K562 (cell line): ENCODE measurements at regions not wholly inside any gene's neighbourhood (a gene's known extent, or its start where the extent isn't known, plus 50 kb on each side); places are given as distances from the start of the nearest gene placed in this dataset.

ENCODE experiments used
- ATAC-seq: fragments of 200-7000 bp; cut with Tn5 transposase; 3 replicates; pipeline ENCODE4 v1.9.1; 2020; ENCODE audit warnings: moderate library complexity
- BruUV-seq: library from RNA; stranded (reverse); fragments of 400-500 nt; replicated peaks from 2 replicates; lab custom pipeline; 2021; lab: Mats Ljungman, UMichigan
- CTCF ChIA-PET: fragments of 300-600 bp; formaldehyde crosslinking; extraction: SDS; loops from one replicate; lab custom pipeline; 2021; ENCODE audit warnings: low intra/inter-chr PET ratio; lab: Yijun Ruan, JAX
- POLR2A ChIA-PET: fragments of 300-600, 350-650 bp; sonication (Branson Sonifier 250); formaldehyde crosslinking; extraction: SDS; loops from one replicate; lab custom pipeline; 2021; ENCODE audit warnings: antibody characterized with exemption, inconsistent platforms; lab: Yijun Ruan, JAX
- DNase-seq, 4 experiments: peaks; one replicate each; pipeline versions ENCODE4 v3.0.0 to v3.0.0-alpha.2; 2011 to 2018; ENCODE audit warnings: low spot score in 3 of 4, mixed read lengths in 3 of 4; ENCODE audit errors: extremely low read depth in 1 of 4
- FAIRE-seq: peaks from 2 replicates; lab custom pipeline; 2011; peaks lifted over from hg19 to GRCh38; lab: Jason Lieb, UNC
- H2AFZ ChIP-seq: 2 replicates; pipeline ENCODE4 v1.6.0; 2011; ENCODE audit warnings: low read depth, low read length, control low read depth, inconsistent platforms
- H3K27ac ChIP-seq: fragments of 200-600 bp; 3 replicates; pipeline ENCODE4 v1.8.0; 2011; ENCODE audit warnings: low read depth, mild to moderate bottlenecking, control low read depth, inconsistent platforms, low read length, moderate library complexity, mixed read lengths; ENCODE audit errors: extremely low read depth
- H3K27me3 ChIP-seq, 2 experiments: fragments of 300-600 bp in 1 of 2; 2 replicates in 1 of 2; 3 replicates in 1 of 2; pipeline versions ENCODE4 v1.6.0 to v1.8.0; 2011; ENCODE audit warnings: inconsistent platforms in 2 of 2, low read length in 2 of 2, mild to moderate bottlenecking in 1 of 2, mixed read lengths in 1 of 2, moderate library complexity in 1 of 2; ENCODE audit not compliant: control insufficient read depth in 2 of 2, insufficient read depth in 2 of 2
- H3K36me3 ChIP-seq: fragments of 300-600 bp; 3 replicates; pipeline ENCODE4 v1.8.0; 2011; ENCODE audit warnings: mild to moderate bottlenecking, low read length, inconsistent platforms; ENCODE audit not compliant: control insufficient read depth, insufficient read depth
- H3K4me1 ChIP-seq, 2 experiments: fragments of 200-600 bp in 1 of 2; replicated peaks in 1 of 2; 2 replicates in 1 of 2; 3 replicates in 1 of 2; pipeline versions ENCODE4 v1.5.1 to v1.8.0; 2011; ENCODE audit warnings: inconsistent platforms in 2 of 2, low read length in 2 of 2, mild to moderate bottlenecking in 1 of 2, mixed read lengths in 1 of 2, moderate library complexity in 1 of 2; ENCODE audit not compliant: control insufficient read depth in 2 of 2, insufficient read depth in 2 of 2
- H3K4me2 ChIP-seq: 2 replicates; pipeline ENCODE4 v1.6.1; 2011; ENCODE audit warnings: low read length, control low read depth, inconsistent platforms, mixed read lengths; ENCODE audit not compliant: insufficient read depth
- H3K4me3 ChIP-seq: fragments of 200-600 bp; sonication (generic), shearing (Covaris generic); 2 replicates; pipeline ENCODE4 v1.5.1; 2016; ENCODE audit warnings: control low read depth, inconsistent platforms
- H3K79me2 ChIP-seq: fragments of 200-600 bp; 3 replicates; pipeline ENCODE4 v1.8.0; 2011; ENCODE audit warnings: low read length, inconsistent platforms; ENCODE audit not compliant: control insufficient read depth, insufficient read depth
- H3K9ac ChIP-seq, 2 experiments: 2 replicates each; pipeline versions ENCODE4 v1.6.0 to v1.6.1; 2011; ENCODE audit warnings: low read depth in 2 of 2, low read length in 2 of 2, control low read depth in 1 of 2, inconsistent platforms in 1 of 2, mild to moderate bottlenecking in 1 of 2, mixed read lengths in 1 of 2; ENCODE audit not compliant: insufficient read depth in 1 of 2
- H3K9me1 ChIP-seq: one replicate; pipeline ENCODE4 v1.6.0; 2011; ENCODE audit warnings: inconsistent platforms, mild to moderate bottlenecking, low read length, moderate library complexity; ENCODE audit not compliant: control insufficient read depth, insufficient read depth
- H3K9me3 ChIP-seq: replicated peaks from 2 replicates; pipeline ENCODE4 v1.5.1; 2011; ENCODE audit warnings: low read depth, low read length, inconsistent platforms; ENCODE audit not compliant: control insufficient read depth, insufficient read depth
- H4K20me1 ChIP-seq: replicated peaks from 2 replicates; pipeline ENCODE4 v1.6.1; 2011; ENCODE audit warnings: low read length, inconsistent platforms, mixed read lengths; ENCODE audit not compliant: control insufficient read depth, insufficient read depth
- CEBPG ChIP-seq, 3 experiments: fragments of 200-800 bp in 1 of 3; sonication (Bioruptor generic) in 1 of 3; sonication (generic) in 1 of 3; formaldehyde crosslinking in 1 of 3; IDR thresholded peaks in 2 of 3; conservative IDR thresholded peaks in 1 of 3; 2 replicates each; pipeline versions ENCODE4 v1.6.1 to v1.8.0; 2016 to 2022; ENCODE audit warnings: missing compliant biosample characterization in 2 of 3, missing genetic modification characterization in 2 of 3, mild to moderate bottlenecking in 1 of 3, missing genetic modification reagents in 1 of 3
- ELK1 ChIP-seq: sonication (generic); formaldehyde crosslinking; IDR thresholded peaks from 2 replicates; pipeline ENCODE4 v1.8.1; 2022; ENCODE audit warnings: missing genetic modification reagents
- PURB ChIP-seq: sonication (generic); formaldehyde crosslinking; IDR thresholded peaks from 2 replicates; pipeline ENCODE4 v1.9.0; 2021; ENCODE audit warnings: low read depth, mild to moderate bottlenecking, missing genetic modification reagents
- SRF ChIP-seq, 2 experiments: fragments of 250-450, 450-650 bp in 1 of 2; sonication (Bioruptor Pico) in 1 of 2; sonication (generic) in 1 of 2; formaldehyde crosslinking; IDR thresholded peaks; 2 replicates each; pipeline versions ENCODE4 v1.5.0 to v1.5.1; 2020 to 2022; ENCODE audit warnings: mild to moderate bottlenecking in 1 of 2, missing genetic modification reagents in 1 of 2
- TSC22D4 ChIP-seq: fragments of 450-650 bp; IDR thresholded peaks from 2 replicates; pipeline ENCODE4 v1.6.1; 2016; ENCODE audit warnings: missing genetic modification characterization, missing biosample characterization, control low read depth
- ZBTB7A ChIP-seq: IDR thresholded peaks from 2 replicates; pipeline ENCODE4 v1.6.1; 2011; ENCODE audit warnings: low read depth, mild to moderate bottlenecking, low read length, moderate library complexity, borderline replicate concordance; ENCODE audit not compliant: control insufficient read depth
- ZC3H4 ChIP-seq: sonication (generic); formaldehyde crosslinking; IDR thresholded peaks from 2 replicates; pipeline ENCODE4 v1.9.0; 2021; ENCODE audit warnings: missing genetic modification reagents, borderline replicate concordance
- WGBS: fragments of 100-300 bp; shearing (Covaris generic); methylation state at CpG from one replicate; pipeline ENCODE4 v1.1.6; 2016; ENCODE audit warnings: low coverage, mixed read lengths; ENCODE audit not compliant: insufficient coverage; ENCODE audit errors: missing lambda C conversion rate; 5-methylcytosine and 5-hydroxymethylcytosine counted together
- in situ Hi-C: fragments of 300-500 bp; cut with MboI; formaldehyde crosslinking; loops from 4 replicates; pipeline ENCODE4 v1.15.0; 2018; ENCODE audit warnings: inconsistent platforms, mixed read lengths
- intact Hi-C: fragments of 100-400 bp; cut with micrococcal nuclease; formaldehyde crosslinking; loops from 2 replicates; pipeline ENCODE4 v1.14.2; 2022

DNA sequence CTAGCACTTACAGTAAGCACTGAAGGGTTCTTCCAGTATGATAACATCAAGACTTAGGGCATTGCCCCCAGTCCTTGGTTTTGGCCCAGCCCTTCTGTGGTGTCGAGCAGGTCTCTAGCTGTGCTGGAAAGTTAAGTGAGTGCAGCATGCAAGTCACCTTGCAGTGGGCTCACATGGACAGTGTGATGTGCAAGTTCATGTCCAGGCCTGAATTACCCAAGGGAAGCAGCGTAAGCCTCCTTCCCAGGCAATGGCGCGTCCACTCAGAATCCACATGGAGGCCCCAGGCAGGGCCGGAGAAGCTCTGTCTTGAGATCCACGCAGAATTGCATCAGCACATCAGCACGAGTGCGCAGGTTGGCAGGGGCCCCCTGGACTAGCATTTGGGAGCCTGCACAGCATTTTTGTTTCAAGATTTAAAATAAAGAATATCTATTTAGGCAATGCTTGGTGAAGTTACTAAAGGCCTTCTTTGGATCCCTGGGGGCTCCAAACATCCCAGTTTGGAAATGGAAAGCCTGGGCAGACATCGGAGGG is 108.4 kb upstream of the ALDH1B1 start:
- Histone ChIP-seq H3K9me3 (no peaks in the 10 kb centered on the region), H3K4me1 (no peaks in the 10 kb centered on the region), H3K4me2 (no peak overlapping the region), H3K79me2 (no peaks in the 10 kb centered on the region), H3K4me3 (no peak overlapping the region), H3K27me3 (peaks cover 5 to 24% of the 10 kb centered on the region in 2 experiments; a peak in 3 of 5 replicates), H3K27ac (no peak overlapping the region), H3K9me1 (no peaks in the 10 kb centered on the region), H3K9ac (no peak overlapping the region), H4K20me1 (no peaks in the 10 kb centered on the region; the same call in 1 of the 2 replicates), H3K36me3 (no peaks in the 10 kb centered on the region), H2AFZ (no peak overlapping the region)
- CTCF ChIA-PET = no interaction called here
- WGBS = 17% methylated on average over 9 of the region's 9 CpGs
- BruUV-seq = no TSS peak
- in situ Hi-C loops = no loop called here
- TF ChIP-seq TSC22D4 (tag) (no peak), PURB (no peak), SRF (CRISPR knock-in tag; IDR thresholded peaks at IDR 0.05) (no peak), ZC3H4 (CRISPR knock-in tag) (no peak), ELK1 (CRISPR knock-in tag) (no peak), CEBPG (CRISPR knock-in tag; IDR thresholded peaks at IDR 0.05) (no peak), CEBPG (tag; conservative IDR thresholded peaks at IDR 0.05 in 1 of 2, IDR thresholded peaks at IDR 0.05 in 1 of 2) (0 out of 4 replicates have a peak, but pooled peaks of 1 of the 2 experiments have one; percentile 12), ZBTB7A (no peak)
- no peak for DNase-seq
- intact Hi-C loops = no loop called here
- FAIRE-seq = no peak
- POLR2A ChIA-PET = no interaction called here
- ATAC-seq = peak; percentile 34
